ENCODE measurements at regions not wholly inside any gene's neighbourhood (a gene's known extent, or its start where the extent isn't known, plus 50 kb on each side); places are given as distances from the start of the nearest gene placed in this dataset.

DNA sequence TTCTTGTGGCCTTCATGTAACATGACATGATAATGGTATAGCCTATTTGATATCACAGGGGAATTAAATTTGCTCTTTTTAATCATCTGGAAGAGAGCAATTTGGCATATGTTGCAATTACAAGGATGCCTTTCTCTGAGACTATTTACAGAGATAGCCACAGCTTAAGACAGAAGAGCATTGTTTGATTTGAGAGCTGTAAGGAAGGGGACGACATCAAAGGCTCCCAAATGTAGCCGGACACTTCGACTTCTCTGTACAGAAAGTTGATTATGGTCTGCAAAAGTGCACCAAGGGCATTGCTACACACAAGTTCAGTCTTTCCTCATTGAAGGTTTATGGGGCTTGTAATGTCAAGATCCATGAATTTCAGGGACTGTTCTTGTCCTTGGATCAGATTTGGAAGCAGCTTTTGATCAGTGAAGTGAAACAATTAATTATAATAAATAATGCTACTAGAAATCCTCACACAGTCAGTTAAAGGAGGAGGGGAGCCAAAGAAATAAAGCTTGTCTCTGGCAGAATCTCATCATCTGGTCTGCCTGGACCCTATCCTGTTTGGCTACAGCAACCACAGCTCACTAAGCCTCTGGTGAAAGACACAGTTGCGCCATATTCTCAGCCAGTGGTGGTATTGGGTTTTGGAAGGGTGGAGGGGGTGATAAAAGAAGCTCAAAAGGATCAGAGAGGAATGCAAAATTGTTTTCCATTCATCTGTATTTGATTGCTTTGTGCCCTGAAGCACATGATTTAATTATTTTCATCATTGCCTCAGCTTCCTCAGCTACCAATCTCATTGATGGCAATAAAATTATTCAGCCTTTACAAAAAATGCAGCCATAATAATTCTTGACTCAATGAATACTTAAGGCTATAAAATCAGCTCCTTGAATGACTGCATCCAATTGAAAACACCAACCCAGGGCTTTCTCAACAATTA is 654.3 kb upstream of the LCORL start:
- no peak overlapping the region for H3K9ac ChIP-seq (ENCODE audit: low read depth, low read length, poor library complexity, severe bottlenecking)
- H3F3A ChIP-seq (ENCODE audit: low read depth) = no peaks in the 10 kb centered on the region
- no peak overlapping the region for H3K4me2 ChIP-seq (ENCODE audit: low read depth, low read length, poor library complexity, severe bottlenecking)
- H3K9me3 ChIP-seq (ENCODE audit: insufficient read depth, low read depth, low read length) = no peaks in the 10 kb centered on the region
- no peak overlapping the region for H2AFZ ChIP-seq (ENCODE audit: low read length)
- H3K79me2 ChIP-seq (ENCODE audit: insufficient read depth, low read length) = no peaks in the 10 kb centered on the region
- H3K4me3 ChIP-seq (ENCODE audit: low read length, poor library complexity, severe bottlenecking) = no peak overlapping the region
- TF ChIP-seq EZH2phosphoT487 (IDR thresholded peaks at IDR 0.05; ENCODE audit: borderline replicate concordance) = no peak
- TF ChIP-seq, protein P1, sequence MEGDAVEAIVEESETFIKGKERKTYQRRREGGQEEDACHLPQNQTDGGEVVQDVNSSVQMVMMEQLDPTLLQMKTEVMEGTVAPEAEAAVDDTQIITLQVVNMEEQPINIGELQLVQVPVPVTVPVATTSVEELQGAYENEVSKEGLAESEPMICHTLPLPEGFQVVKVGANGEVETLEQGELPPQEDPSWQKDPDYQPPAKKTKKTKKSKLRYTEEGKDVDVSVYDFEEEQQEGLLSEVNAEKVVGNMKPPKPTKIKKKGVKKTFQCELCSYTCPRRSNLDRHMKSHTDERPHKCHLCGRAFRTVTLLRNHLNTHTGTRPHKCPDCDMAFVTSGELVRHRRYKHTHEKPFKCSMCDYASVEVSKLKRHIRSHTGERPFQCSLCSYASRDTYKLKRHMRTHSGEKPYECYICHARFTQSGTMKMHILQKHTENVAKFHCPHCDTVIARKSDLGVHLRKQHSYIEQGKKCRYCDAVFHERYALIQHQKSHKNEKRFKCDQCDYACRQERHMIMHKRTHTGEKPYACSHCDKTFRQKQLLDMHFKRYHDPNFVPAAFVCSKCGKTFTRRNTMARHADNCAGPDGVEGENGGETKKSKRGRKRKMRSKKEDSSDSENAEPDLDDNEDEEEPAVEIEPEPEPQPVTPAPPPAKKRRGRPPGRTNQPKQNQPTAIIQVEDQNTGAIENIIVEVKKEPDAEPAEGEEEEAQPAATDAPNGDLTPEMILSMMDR (conservative IDR thresholded peaks at IDR 0.05; ENCODE audit: low read length) = no peak
- H3K4me1 ChIP-seq (ENCODE audit: insufficient read depth, low read length, poor library complexity, severe bottlenecking) = no peaks in the 10 kb centered on the region
- H3K9me2 ChIP-seq (replicated peaks; ENCODE audit: low read depth, low read length) = no peaks in the 10 kb centered on the region
- H3K36me3 ChIP-seq (ENCODE audit: insufficient read depth, low read length) = no peaks in the 10 kb centered on the region
- no peaks in the 10 kb centered on the region for H3K27me3 ChIP-seq (ENCODE audit: insufficient read depth, low read length, poor library complexity, severe bottlenecking)
- no peaks in the 10 kb centered on the region for H4K20me1 ChIP-seq (ENCODE audit: insufficient read depth, low read length, poor library complexity, severe bottlenecking)

DNA sequence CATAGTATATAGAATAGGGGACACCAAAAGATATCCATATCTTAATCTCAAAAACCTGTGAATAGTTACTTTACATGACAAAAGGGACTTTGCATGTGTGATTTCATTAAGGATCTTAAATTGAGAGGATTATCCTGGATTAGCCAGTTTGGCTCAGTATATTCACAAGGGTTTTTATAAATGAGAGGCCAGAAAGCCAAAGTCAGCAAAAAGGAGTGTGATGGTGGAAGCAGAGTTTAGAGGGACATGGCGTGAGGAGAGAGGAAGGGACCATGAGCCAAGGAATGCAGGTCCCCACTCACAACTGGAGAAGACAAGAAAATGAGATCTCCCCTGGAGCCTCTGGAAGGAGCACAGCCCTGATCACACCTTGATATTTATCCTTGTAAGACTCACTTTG is 648.5 kb upstream of the LCORL start:
- Histone ChIP-seq H3K9ac (ENCODE audit: low read depth, low read length, poor library complexity, severe bottlenecking) (no peak overlapping the region), H3K36me3 (ENCODE audit: insufficient read depth, low read length) (no peaks in the 10 kb centered on the region), H3K4me2 (ENCODE audit: low read depth, low read length, poor library complexity, severe bottlenecking) (no peak overlapping the region), H3F3A (ENCODE audit: low read depth) (no peaks in the 10 kb centered on the region), H4K20me1 (ENCODE audit: insufficient read depth, low read length, poor library complexity, severe bottlenecking) (no peaks in the 10 kb centered on the region), H3K9me3 (ENCODE audit: insufficient read depth, low read depth, low read length) (no peaks in the 10 kb centered on the region), H3K4me1 (ENCODE audit: insufficient read depth, low read length, poor library complexity, severe bottlenecking) (no peaks in the 10 kb centered on the region), H3K79me2 (ENCODE audit: insufficient read depth, low read length) (no peaks in the 10 kb centered on the region), H3K27me3 (ENCODE audit: insufficient read depth, low read length, poor library complexity, severe bottlenecking) (no peaks in the 10 kb centered on the region), H3K4me3 (ENCODE audit: low read length, poor library complexity, severe bottlenecking) (no peak overlapping the region), H3K9me2 (replicated peaks; ENCODE audit: low read depth, low read length) (no peaks in the 10 kb centered on the region), H2AFZ (ENCODE audit: low read length) (no peak overlapping the region)
- TF ChIP-seq, protein P1 (conservative IDR thresholded peaks at IDR 0.05; ENCODE audit: low read length) = no peak
- TF ChIP-seq EZH2phosphoT487 (IDR thresholded peaks at IDR 0.05; ENCODE audit: borderline replicate concordance) = no peak

DNA sequence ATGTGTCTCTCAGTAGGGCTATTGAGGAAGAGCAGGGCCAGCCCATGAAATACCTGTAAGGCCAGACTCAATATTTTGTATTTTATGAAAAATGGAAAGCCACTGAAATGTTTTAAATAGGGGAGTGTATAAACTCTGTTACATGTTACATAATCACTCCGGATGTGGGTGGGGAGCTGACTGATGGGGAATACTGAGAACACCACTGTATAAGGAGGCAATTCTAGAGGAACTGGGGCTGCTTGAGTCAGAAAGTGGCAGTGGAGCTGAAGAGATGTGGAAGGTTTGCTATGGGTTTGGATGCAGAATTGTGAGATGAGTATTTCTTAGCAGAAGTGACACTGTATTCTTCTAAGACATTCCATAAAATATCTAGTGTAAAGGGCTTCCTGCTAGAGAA is 647.8 kb upstream of the LCORL start:
- H3K4me3 ChIP-seq (ENCODE audit: low read length, poor library complexity, severe bottlenecking) = no peak overlapping the region
- no peak overlapping the region for H3K4me2 ChIP-seq (ENCODE audit: low read depth, low read length, poor library complexity, severe bottlenecking)
- no peak overlapping the region for H3K9ac ChIP-seq (ENCODE audit: low read depth, low read length, poor library complexity, severe bottlenecking)
- H3K9me2 ChIP-seq (replicated peaks; ENCODE audit: low read depth, low read length) = no peaks in the 10 kb centered on the region
- no peak for TF ChIP-seq EZH2phosphoT487 (IDR thresholded peaks at IDR 0.05; ENCODE audit: borderline replicate concordance)
- no peaks in the 10 kb centered on the region for H3K4me1 ChIP-seq (ENCODE audit: insufficient read depth, low read length, poor library complexity, severe bottlenecking)
- H3K79me2 ChIP-seq (ENCODE audit: insufficient read depth, low read length) = no peaks in the 10 kb centered on the region
- no peaks in the 10 kb centered on the region for H4K20me1 ChIP-seq (ENCODE audit: insufficient read depth, low read length, poor library complexity, severe bottlenecking)
- no peak overlapping the region for H2AFZ ChIP-seq (ENCODE audit: low read length)
- no peaks in the 10 kb centered on the region for H3K9me3 ChIP-seq (ENCODE audit: insufficient read depth, low read depth, low read length)
- H3K36me3 ChIP-seq (ENCODE audit: insufficient read depth, low read length) = no peaks in the 10 kb centered on the region
- no peaks in the 10 kb centered on the region for H3F3A ChIP-seq (ENCODE audit: low read depth)
- H3K27me3 ChIP-seq (ENCODE audit: insufficient read depth, low read length, poor library complexity, severe bottlenecking) = no peaks in the 10 kb centered on the region

All from Loucy (cell line).